Activated CD4-positive, alpha-beta T cell treated with anti-CD3 and anti-CD28 coated beads, Interleukin-2, amount 10 ng/mL, durations not matched to agents 24 days and 14 days (primary cell): ENCODE measurements at regions not wholly inside any gene's neighbourhood (a gene's known extent, or its start where the extent isn't known, plus 50 kb on each side); places are given as distances from the start of the nearest gene placed in this dataset.

Experiments used
- DNase-seq: peaks from one replicate; pipeline ENCODE4 v3.0.0; 2022
- H3K27ac Mint-ChIP-seq: one replicate; pipeline ENCODE4 v1.8.0; 2022; ENCODE audit warnings: mild to moderate bottlenecking, mixed read lengths
- H3K27me3 Mint-ChIP-seq: one replicate; pipeline ENCODE4 v1.8.0; 2022; ENCODE audit warnings: mixed read lengths
- H3K36me3 Mint-ChIP-seq: one replicate; pipeline ENCODE4 v1.8.0; 2022; ENCODE audit warnings: low read depth, mild to moderate bottlenecking, mixed read lengths
- H3K4me1 Mint-ChIP-seq: one replicate; pipeline ENCODE4 v1.8.0; 2021; ENCODE audit warnings: mixed read lengths
- H3K4me3 Mint-ChIP-seq: one replicate; pipeline ENCODE4 v1.8.0; 2022; ENCODE audit warnings: mild to moderate bottlenecking, moderate library complexity, mixed read lengths
- H3K9me3 Mint-ChIP-seq: one replicate; pipeline ENCODE4 v1.8.0; 2021; ENCODE audit warnings: mixed read lengths
- intact Hi-C: fragments of 100-400 bp; cut with micrococcal nuclease; formaldehyde crosslinking; loops from one replicate; pipeline ENCODE4 v1.15.1; 2023

GRCh38 chr18:67600181-67601180 lies 84.0 kb upstream of the DSEL start:
- H3K27me3 Mint-ChIP-seq, result no peaks in the 10 kb centered on the region
- no peaks in the 10 kb centered on the region for H3K9me3 Mint-ChIP-seq
- intact Hi-C loops, result no loop called here

GRCh38 chr18:67599277-67599676 lies 82.8 kb upstream of the DSEL start:
- DNase-seq, result no peak
- Mint-ChIP-seq H3K27ac (no peak overlapping the region), H3K36me3 (no peaks in the 10 kb centered on the region), H3K4me1 (no peaks in the 10 kb centered on the region), H3K27me3 (no peaks in the 10 kb centered on the region), H3K9me3 (no peaks in the 10 kb centered on the region), H3K4me3 (no peak overlapping the region)
- intact Hi-C loops, result no loop called here

More at GRCh38 chr18:67600181-67601180, 84.0 kb upstream of the DSEL start:
- Mint-ChIP-seq H3K36me3 (no peaks in the 10 kb centered on the region), H3K4me3 (no peak overlapping the region), H3K4me1 (no peaks in the 10 kb centered on the region), H3K27ac (no peak overlapping the region)
- no peak for DNase-seq

GRCh38 chr18:67597759-67598158 lies 81.2 kb upstream of the DSEL start:
- H3K27ac Mint-ChIP-seq, result no peak overlapping the region
- no peaks in the 10 kb centered on the region for H3K9me3 Mint-ChIP-seq
- intact Hi-C loops, result no loop called here
- DNase-seq, result no peak
- no peaks in the 10 kb centered on the region for H3K4me1 Mint-ChIP-seq
- H3K36me3 Mint-ChIP-seq, result no peaks in the 10 kb centered on the region
- H3K4me3 Mint-ChIP-seq, result no peak overlapping the region
- H3K27me3 Mint-ChIP-seq, result no peaks in the 10 kb centered on the region

GRCh38 chr18:67596003-67596402 lies 79.5 kb upstream of the DSEL start:
- no peaks in the 10 kb centered on the region for H3K27me3 Mint-ChIP-seq
- H3K9me3 Mint-ChIP-seq, result no peaks in the 10 kb centered on the region
- DNase-seq, result no peak
- no peak overlapping the region for H3K27ac Mint-ChIP-seq
- no peaks in the 10 kb centered on the region for H3K4me1 Mint-ChIP-seq
- H3K36me3 Mint-ChIP-seq, result no peaks in the 10 kb centered on the region
- intact Hi-C loops, result no loop called here
- no peak overlapping the region for H3K4me3 Mint-ChIP-seq

GRCh38 chr18:67590571-67591141 lies 74.1 kb upstream of the DSEL start:
- Mint-ChIP-seq H3K36me3 (no peaks in the 10 kb centered on the region), H3K4me3 (no peak overlapping the region), H3K9me3 (no peaks in the 10 kb centered on the region), H3K27me3 (no peaks in the 10 kb centered on the region), H3K27ac (no peak overlapping the region), H3K4me1 (no peaks in the 10 kb centered on the region)
- DNase-seq, result no peak
- intact Hi-C loops, result no loop called here

- Mint-ChIP-seq H3K27ac (no peak overlapping the region), H3K4me1 (no peaks in the 10 kb centered on the region), H3K4me3 (no peak overlapping the region), H3K27me3 (no peaks in the 10 kb centered on the region), H3K36me3 (no peaks in the 10 kb centered on the region), H3K9me3 (no peaks in the 10 kb centered on the region)
- no peak for DNase-seq
- intact Hi-C loops, result no loop called here
Measured at GRCh38 chr18:67589325-67589724, 72.8 kb upstream of the DSEL start.

GRCh38 chr18:67586101-67586500 lies 69.6 kb upstream of the DSEL start:
- Mint-ChIP-seq H3K27me3 (no peaks in the 10 kb centered on the region), H3K4me3 (no peak overlapping the region), H3K36me3 (no peaks in the 10 kb centered on the region), H3K9me3 (no peaks in the 10 kb centered on the region), H3K4me1 (no peaks in the 10 kb centered on the region), H3K27ac (no peak overlapping the region)
- intact Hi-C loops, result no loop called here
- no peak for DNase-seq

GRCh38 chr18:67583621-67584020 lies 67.1 kb upstream of the DSEL start:
- Mint-ChIP-seq H3K9me3 (no peaks in the 10 kb centered on the region), H3K27me3 (no peaks in the 10 kb centered on the region), H3K4me1 (no peaks in the 10 kb centered on the region), H3K27ac (no peak overlapping the region), H3K36me3 (no peaks in the 10 kb centered on the region), H3K4me3 (no peak overlapping the region)
- intact Hi-C loops, result no loop called here
- DNase-seq, result no peak

- Mint-ChIP-seq H3K27ac (no peak overlapping the region), H3K9me3 (no peaks in the 10 kb centered on the region), H3K36me3 (no peaks in the 10 kb centered on the region), H3K4me3 (no peak overlapping the region), H3K27me3 (no peaks in the 10 kb centered on the region), H3K4me1 (no peaks in the 10 kb centered on the region)
- intact Hi-C loops, result no loop called here
- DNase-seq, result no peak
Measured at GRCh38 chr18:67582488-67582887, 66.0 kb upstream of the DSEL start.

GRCh38 chr18:67581178-67581577 lies 64.7 kb upstream of the DSEL start:
- H3K36me3 Mint-ChIP-seq, result no peaks in the 10 kb centered on the region
- DNase-seq, result no peak
- intact Hi-C loops, result no loop called here
- H3K4me1 Mint-ChIP-seq, result no peaks in the 10 kb centered on the region
- no peaks in the 10 kb centered on the region for H3K9me3 Mint-ChIP-seq
- no peak overlapping the region for H3K27ac Mint-ChIP-seq
- no peaks in the 10 kb centered on the region for H3K27me3 Mint-ChIP-seq
- H3K4me3 Mint-ChIP-seq, result no peak overlapping the region

GRCh38 chr18:67577386-67577785 lies 60.9 kb upstream of the DSEL start:
- no peaks in the 10 kb centered on the region for H3K4me1 Mint-ChIP-seq
- no peaks in the 10 kb centered on the region for H3K36me3 Mint-ChIP-seq
- intact Hi-C loops, result no loop called here
- no peaks in the 10 kb centered on the region for H3K9me3 Mint-ChIP-seq
- H3K4me3 Mint-ChIP-seq, result no peak overlapping the region
- H3K27me3 Mint-ChIP-seq, result no peaks in the 10 kb centered on the region
- no peak for DNase-seq
- H3K27ac Mint-ChIP-seq, result no peak overlapping the region

GRCh38 chr18:67574749-67575148 lies 58.2 kb upstream of the DSEL start:
- Mint-ChIP-seq H3K4me1 (no peaks in the 10 kb centered on the region), H3K27me3 (no peaks in the 10 kb centered on the region), H3K4me3 (no peak overlapping the region), H3K27ac (no peak overlapping the region), H3K36me3 (no peaks in the 10 kb centered on the region), H3K9me3 (no peaks in the 10 kb centered on the region)
- intact Hi-C loops, result no loop called here
- no peak for DNase-seq

- no peaks in the 10 kb centered on the region for H3K36me3 Mint-ChIP-seq
Measured at GRCh38 chr18:67568166-67568565, 51.6 kb upstream of the DSEL start.

More at GRCh38 chr18:67568166-67568565, 51.6 kb upstream of the DSEL start:
- Mint-ChIP-seq H3K4me3 (no peak overlapping the region), H3K27ac (no peak overlapping the region), H3K9me3 (no peaks in the 10 kb centered on the region), H3K27me3 (no peaks in the 10 kb centered on the region), H3K4me1 (no peaks in the 10 kb centered on the region)
- intact Hi-C loops, result no loop called here
- DNase-seq, result no peak
